Breast epithelium (tissue), 3 donors: ENCODE measurements at regions not wholly inside any gene's neighbourhood (a gene's known extent, or its start where the extent isn't known, plus 50 kb on each side); places are given as distances from the start of the nearest gene placed in this dataset.

ENCODE experiments used
- POLR2A ChIP-seq: fragments of 450-650 bp; IDR thresholded peaks from one replicate; pipeline ENCODE4 v1.6.1; 2016; ENCODE audit warnings: antibody characterized with exemption, mild to moderate bottlenecking, moderate library complexity
- POLR2AphosphoS5 ChIP-seq, 3 donors: sonication (generic); formaldehyde crosslinking; IDR thresholded peaks; one replicate each; pipeline ENCODE4 v1.6.1; 2017; ENCODE audit warnings: antibody characterized with exemption in 3 of 3
- TF ChIP-seq, protein P1 (sequence below), 3 donors: fragments of 450-650 bp; IDR thresholded peaks; one replicate each; pipeline ENCODE4 v1.5.1; 2016 to 2017; ENCODE audit warnings: antibody characterized with exemption in 3 of 3, mild to moderate bottlenecking in 3 of 3, moderate library complexity in 3 of 3

GRCh38 chr13:111521691-111522229 lies 201.3 kb downstream of the TEX29 start:
- TF ChIP-seq POLR2AphosphoS5 (IDR thresholded peaks at IDR 0.05) (no peak), POLR2A (no peak)
- TF ChIP-seq, protein P1, sequence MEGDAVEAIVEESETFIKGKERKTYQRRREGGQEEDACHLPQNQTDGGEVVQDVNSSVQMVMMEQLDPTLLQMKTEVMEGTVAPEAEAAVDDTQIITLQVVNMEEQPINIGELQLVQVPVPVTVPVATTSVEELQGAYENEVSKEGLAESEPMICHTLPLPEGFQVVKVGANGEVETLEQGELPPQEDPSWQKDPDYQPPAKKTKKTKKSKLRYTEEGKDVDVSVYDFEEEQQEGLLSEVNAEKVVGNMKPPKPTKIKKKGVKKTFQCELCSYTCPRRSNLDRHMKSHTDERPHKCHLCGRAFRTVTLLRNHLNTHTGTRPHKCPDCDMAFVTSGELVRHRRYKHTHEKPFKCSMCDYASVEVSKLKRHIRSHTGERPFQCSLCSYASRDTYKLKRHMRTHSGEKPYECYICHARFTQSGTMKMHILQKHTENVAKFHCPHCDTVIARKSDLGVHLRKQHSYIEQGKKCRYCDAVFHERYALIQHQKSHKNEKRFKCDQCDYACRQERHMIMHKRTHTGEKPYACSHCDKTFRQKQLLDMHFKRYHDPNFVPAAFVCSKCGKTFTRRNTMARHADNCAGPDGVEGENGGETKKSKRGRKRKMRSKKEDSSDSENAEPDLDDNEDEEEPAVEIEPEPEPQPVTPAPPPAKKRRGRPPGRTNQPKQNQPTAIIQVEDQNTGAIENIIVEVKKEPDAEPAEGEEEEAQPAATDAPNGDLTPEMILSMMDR (IDR thresholded peaks at IDR 0.05), result no peak
